Gastroesophageal sphincter (tissue), 3 donors: ENCODE measurements at regions not wholly inside any gene's neighbourhood (a gene's known extent, or its start where the extent isn't known, plus 50 kb on each side); places are given as distances from the start of the nearest gene placed in this dataset.

Source experiments
- CTCF ChIP-seq, 4 experiments: fragments of 200-600 bp in 2 of 4; fragments of 450-650 bp in 2 of 4; sonication (generic) in 1 of 4; IDR thresholded peaks; one replicate each; pipeline ENCODE4 v1.5.1; 2017 to 2019; ENCODE audit warnings: antibody characterized with exemption in 4 of 4, mild to moderate bottlenecking in 2 of 4, moderate library complexity in 2 of 4
- EP300 ChIP-seq: sonication (generic); formaldehyde crosslinking; IDR thresholded peaks from one replicate; pipeline ENCODE4 v1.6.1; 2017; ENCODE audit warnings: antibody characterized with exemption, mild to moderate bottlenecking
- POLR2A ChIP-seq, 2 donors: fragments of 450-650 bp; IDR thresholded peaks; one replicate each; pipeline ENCODE4 v1.6.1; 2017; ENCODE audit warnings: antibody characterized with exemption in 2 of 2, mild to moderate bottlenecking in 2 of 2, moderate library complexity in 1 of 2

GRCh38 chr6:113188962-113189361, 668.2 kb upstream of the MARCKS start:
- TF ChIP-seq POLR2A (IDR thresholded peaks at IDR 0.05): no peak
- no peak for TF ChIP-seq EP300
- no peak for TF ChIP-seq CTCF (IDR thresholded peaks at IDR 0.05)
